OCI-LY3 (cell line): ENCODE measurements at regions not wholly inside any gene's neighbourhood (a gene's known extent, or its start where the extent isn't known, plus 50 kb on each side); places are given as distances from the start of the nearest gene placed in this dataset.

ENCODE experiments used
- CTCF ChIP-seq: fragments of 200-600, 300-600 bp; sonication (generic); IDR thresholded peaks from 2 replicates; pipeline ENCODE4 v1.5.1; 2014; ENCODE audit warnings: antibody characterized with exemption, low read length, low read depth
- EZH2phosphoT487 ChIP-seq: fragments of 200-600 bp; shearing (Covaris generic); IDR thresholded peaks from 2 replicates; pipeline ENCODE4 v1.6.1; 2018; ENCODE audit warnings: antibody characterized with exemption, mixed run types, low read depth

DNA sequence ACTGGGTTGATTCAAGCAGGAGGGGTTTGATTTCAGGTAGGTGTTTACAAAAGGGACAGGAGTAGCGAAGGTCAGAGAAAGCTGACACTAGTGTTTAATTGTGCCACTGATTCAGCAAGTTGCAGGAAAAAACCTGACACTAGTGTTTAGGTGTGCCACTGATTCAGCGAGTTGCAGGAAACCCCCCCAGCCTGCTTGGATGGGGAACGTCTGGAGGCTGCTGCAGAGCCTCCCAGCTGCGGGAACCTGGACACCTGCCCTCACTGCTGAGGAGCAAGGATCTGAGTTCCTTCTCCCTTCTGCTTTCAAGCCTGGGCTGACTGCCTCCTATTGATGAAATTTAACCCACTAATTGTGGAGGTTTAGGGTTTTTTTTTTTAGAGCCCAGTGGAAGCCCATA lies 84.2 kb downstream of the AVPR1A start:
- TF ChIP-seq CTCF (no peak), EZH2phosphoT487 (no peak)
